GOT3 (cell line): ENCODE measurements at regions not wholly inside any gene's neighbourhood (a gene's known extent, or its start where the extent isn't known, plus 50 kb on each side); places are given as distances from the start of the nearest gene placed in this dataset.
"Not testable (repeated sequence)": the region's sequence is repeated elsewhere in the genome, so short reads cannot be mapped to it uniquely, and the experiment has no call there.

Source experiments
- DNase-seq: peaks from one replicate; lab custom pipeline; 2025; ENCODE audit warnings: mixed read lengths; lab: John Stamatoyannopoulos, UW

DNA sequence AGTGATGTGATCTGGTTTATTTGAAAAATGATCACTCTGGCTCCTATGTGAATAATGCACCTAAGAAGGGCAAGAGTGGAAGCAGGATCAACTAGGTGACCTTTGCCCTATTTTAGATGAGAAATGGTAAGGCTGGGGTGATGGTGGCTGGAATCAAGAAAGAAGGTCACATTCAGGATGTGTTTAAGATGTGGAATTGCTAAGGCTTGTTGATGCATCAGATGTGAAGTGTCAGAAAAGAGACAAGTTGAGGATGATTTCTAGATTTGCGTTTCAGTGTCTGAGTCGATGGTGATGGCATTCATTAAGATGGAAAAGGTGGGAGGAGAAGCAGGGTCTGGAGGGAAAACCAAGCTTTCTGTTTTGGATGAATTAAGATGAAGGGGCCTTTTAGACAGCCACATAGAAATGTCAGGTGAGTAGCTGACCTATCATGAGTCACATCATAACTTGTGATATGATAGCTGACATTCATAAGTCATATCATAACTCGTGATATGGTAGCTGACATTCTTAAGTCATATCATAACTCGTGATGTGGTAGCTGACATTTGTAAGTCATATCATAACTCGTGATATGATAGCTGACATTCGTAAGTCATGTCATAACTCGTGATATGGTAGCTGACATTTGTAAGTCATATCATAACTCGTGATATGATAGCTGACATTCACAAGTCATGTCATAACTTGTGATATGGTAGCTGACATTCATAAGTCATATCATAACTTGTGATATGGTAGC, 101.2 kb upstream of the SEC11C start:
- DNase-seq: no peak

DNA sequence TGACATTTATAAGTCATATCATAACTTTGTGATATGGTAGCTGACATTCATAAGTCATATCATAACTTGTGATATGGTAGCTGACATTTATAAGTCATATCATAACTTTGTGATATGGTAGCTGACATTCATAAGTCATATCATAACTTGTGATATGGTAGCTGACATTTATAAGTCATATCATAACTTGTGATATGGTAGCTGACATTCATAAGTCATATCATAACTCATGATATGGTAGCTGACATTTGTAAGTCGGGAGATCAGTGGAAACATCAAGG, 100.7 kb upstream of the SEC11C start:
- DNase-seq: not testable (repeated sequence)

DNA sequence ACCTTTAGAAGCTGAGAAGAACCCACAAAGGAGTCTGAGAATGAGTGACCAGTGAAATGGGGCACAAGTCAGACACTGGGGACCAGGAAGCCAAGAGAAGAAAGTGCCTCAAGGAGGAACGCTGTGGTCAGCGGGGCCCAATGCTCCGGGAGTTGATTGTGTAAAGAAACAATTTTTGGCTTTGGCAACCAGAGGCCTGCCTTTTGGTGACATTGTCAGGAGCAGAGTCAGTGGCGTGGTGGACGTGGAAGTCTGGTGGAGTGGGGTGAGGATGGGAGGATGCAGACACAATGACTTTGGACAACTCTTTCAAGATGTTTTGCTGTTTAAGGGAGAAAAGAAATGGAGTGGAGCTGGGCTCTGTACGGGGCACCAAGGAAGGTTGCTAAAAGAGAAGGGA, 100.2 kb upstream of the SEC11C start:
- DNase-seq: no peak

DNA sequence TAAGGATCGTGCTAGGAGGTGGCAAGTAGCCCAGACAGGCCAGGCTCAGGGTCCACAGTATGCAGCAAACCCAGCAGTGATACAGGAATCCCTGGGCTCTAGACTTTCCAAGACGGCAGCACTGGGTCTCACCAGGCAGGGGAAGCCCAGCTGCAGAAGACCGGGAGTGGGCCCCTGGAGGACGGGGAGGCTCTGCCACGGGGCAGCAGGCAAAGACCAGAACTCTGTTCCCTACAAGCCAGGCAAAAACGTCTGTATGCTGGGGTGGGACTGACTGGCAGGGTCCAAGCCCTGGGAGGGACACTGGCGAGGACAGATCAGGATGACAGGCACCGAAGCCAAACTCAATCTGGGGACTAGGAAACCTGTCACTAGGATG, 98.9 kb upstream of the SEC11C start:
- no peak for DNase-seq

DNA sequence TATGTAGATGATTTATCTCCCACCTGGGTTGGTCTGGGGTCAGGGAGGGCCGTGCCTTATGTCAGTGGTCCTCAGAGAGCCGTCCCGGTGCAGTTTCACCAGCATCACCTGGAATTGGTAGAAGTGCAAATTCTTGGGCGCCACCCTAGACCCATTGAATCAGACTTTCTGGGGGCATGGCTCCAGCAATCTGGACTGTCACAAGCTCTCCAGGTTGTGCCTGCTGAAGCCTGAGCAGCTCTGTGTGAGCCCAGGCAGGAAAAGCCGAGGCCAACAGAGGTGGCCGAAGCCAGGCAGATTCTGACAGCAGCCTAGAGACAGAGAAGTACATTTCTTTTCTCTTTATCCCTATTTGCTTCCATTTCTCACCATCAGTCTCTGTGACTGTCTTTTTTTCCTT, 98.4 kb upstream of the SEC11C start:
- no peak for DNase-seq

DNA sequence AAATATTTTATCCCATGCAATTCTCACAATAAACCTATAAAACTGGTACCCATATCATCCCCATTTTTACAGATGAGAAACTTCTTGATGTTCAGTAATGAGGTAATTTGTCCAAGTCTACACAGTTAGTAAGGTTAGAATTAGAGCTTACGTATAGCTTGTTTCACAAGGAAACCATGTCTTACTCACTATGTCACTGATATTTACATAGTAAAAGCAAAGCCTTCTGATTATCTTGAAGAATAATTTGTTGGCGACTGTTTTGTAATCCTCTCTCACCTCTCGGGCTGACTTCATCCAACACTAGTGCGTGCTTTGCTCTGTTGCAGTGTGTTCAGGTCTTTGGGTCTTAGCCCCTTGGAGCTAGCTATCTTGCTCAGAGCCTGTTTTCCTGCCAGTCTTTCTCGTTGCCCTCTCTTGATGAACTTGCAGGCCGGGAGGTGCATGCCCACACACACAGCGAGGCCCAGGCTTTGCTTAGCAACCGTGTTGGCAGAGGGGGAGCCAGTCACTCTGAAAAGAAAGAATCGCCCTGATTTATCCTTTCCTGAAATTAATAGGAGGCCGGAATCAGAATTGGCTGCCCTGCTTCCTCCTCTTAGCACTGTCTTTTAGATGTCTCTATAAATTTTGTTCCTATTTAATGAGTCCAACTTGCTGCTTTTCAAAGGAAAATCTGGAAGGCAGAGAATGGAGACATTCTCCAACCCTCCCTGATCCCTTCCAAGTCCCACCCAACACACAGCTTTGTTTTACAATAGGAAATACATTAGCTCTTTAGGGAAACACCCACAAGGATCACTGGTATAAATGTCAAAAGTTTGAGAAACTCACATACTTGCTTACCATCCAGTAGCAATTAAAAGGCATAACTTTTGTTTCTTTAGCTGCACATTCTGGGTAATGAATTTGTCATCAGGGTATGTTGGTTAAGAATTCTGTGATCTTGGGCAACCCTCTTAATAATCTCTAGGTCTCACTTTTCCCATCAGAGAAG, 97.6 kb upstream of the SEC11C start:
- no peak for DNase-seq

DNA sequence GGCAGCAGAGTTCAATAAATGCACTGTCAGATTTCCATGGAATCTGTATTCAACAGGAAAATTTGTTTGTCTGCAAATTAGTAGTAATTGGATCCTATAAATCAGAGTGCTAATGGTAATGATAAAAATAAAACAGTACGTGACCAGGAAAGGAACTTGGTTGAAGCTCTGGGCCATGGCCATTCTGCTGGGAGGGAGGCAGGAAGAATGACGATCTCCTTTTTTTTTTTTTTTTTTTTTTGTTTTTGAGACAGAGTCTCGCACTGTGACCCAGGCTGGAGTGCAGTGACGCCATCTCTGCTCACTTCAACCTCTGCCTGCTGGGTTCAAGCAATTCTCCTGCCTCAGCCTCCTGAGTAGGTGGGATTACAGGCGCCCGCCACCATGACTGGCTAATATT, 94.8 kb upstream of the SEC11C start:
- no peak for DNase-seq

DNA sequence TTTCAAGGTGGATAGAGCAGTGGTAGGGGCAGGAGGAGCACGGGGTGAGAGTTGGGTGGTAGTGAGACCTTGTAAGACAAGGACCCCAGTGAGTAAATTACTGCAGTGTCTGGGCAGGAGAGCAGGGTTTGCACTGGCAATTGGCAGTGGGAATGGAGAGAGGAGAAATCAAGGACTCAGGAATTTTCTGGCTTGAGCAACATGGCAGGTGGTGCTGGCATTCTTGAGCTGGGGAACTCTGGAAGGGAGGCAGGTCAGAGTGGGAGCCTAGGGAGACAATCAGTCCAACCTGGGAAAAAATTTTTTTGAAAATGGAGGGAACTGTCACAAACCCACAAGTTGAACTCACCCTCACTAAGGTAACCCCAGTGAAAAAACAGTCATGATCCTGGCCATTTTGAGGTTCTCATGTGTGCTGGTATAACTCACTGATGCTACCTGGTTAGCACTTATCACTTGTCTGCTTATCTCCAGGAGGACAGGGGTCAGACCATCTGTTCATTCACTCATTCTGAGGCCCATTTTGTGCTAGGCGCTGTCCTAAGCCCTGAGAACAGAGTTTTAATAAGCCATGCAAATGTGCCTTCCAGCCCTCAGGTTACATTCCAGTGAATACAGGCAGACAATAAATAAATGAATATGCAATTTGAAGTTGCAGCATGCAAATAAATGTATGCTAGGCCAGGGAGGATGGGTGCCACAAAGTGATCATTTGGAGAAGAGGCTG, 92.2 kb upstream of the SEC11C start:
- DNase-seq: no peak

DNA sequence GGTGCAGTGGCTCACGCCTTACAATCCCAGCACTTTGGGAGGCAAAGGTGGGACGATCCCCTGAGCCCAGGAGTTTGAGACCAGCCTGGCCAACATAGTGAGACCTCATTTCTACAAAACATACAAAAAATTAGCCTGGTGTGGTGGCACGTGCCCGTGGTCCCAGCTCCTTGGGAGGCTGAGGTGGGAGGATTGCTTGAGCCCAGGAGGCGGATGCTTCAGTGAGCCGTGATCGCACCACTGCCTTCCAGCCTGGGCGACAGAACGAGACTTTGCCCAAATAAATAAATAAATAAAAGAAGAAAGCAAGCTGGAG, 91.7 kb upstream of the SEC11C start:
- DNase-seq: no peak

DNA sequence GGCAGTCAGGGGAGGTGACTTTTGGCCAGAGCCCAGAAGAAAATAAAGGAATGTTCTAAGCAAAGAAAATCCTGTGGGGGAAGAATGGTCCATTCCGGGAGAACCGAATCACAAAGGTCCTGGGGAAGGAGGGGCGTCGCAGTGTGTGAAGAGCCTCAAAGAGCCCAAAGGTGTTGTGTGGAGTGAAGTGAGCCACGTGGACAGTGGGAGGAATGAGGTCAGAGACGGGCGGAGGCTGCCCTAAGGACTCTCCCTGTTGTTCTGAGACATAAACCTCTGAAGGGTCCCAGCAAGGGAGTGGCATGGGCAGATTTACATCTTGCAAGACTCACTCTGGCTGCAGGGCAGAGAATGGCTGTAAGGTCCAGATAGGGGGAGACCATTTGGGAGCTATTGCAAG, 91.3 kb upstream of the SEC11C start:
- no peak for DNase-seq

DNA sequence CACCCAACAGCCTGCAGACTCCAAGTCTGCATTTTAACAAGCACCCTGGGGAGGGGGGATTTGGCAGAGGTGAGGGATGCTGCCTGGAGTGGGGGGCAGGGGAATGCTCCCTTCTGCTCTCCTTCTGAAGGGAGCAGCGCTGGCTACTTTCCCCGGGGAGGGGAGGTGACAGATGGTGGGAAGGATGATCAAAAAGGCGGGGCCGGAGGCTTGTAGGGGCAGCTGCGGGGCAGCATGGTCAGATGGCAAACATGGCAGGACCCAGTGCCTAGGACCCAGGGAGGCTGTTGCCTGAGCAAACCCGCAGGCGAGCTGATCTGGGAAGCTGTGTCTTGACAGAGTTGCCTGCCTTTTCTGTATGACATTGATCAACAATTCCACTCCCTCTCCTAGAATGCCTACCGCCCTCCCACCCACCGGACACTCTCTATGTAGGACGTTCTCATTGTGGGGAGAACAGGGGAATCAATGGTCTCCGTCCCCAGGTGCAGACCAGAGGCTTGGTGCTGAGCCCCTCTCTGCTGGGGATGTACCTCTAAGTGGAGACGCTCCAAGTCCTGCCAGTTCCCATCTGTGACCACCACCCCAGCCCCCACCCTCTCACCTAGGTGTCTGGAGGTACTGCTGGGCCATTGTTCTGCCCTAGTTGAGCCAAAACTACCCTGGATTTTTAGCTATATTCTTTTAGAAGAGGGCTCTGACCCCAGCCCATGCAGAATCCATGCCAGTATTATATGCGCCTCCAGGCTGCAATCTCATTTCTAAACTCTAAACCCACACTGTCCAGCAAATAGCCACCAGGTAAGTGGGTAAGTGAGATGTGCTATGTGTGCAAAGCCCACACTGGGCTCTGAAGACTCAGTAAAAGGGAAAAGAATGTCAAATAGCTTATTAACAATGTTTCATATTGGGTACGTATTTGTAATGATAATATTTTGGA, 89.7 kb upstream of the SEC11C start:
- DNase-seq: no peak

DNA sequence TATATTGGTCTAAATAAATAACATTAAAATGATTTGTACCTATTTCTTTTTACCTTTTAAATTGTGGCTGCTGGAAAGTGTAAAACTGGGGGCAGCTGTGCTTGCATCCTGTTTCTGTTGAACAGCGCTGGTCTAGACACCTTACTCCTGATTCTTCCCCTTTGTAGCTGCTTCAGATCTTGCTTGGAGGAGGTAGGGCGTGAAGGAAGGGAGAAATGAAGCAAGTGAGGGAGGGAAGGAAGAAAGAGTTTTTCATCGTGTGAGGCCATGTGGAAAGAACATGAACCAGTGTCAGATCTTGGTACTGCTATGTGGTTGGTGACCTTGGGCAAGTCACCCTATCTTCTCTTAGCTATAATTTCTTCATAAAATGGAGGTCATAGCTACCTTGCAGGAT, 89.0 kb upstream of the SEC11C start:
- DNase-seq: no peak

DNA sequence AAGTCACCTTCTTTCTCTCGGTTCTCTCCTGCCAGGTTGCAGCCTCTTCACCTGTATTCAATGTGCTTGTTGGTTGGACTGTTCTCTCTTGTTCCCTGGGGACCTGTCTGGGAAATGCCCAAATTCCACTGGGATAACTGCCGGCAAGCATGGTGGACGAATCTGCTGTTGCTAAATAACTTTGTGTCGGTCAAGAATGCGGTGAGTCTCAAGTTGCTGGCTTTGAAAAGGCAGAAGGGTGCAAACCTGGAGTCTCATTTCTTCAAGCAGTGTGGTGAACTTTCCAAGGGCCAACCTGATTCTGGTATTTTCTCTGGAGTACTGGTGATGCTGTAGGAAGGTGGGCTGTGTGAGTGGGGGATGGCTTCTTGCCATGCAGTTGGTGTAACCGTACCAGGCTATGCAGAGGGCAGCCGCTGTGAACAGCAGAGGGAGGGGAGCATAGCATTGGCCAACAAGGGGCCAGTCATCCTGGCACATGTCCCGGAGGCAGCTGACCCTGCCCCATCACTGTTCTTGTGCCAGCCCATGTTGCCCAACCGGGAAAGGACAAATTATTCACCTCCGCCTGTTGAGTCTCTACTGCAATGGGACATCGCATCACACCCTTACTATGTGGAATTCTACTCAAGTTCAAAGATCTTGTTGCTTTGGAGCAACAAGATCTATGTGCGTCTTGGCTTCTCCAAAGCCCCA, 88.1 kb upstream of the SEC11C start:
- no peak for DNase-seq

DNA sequence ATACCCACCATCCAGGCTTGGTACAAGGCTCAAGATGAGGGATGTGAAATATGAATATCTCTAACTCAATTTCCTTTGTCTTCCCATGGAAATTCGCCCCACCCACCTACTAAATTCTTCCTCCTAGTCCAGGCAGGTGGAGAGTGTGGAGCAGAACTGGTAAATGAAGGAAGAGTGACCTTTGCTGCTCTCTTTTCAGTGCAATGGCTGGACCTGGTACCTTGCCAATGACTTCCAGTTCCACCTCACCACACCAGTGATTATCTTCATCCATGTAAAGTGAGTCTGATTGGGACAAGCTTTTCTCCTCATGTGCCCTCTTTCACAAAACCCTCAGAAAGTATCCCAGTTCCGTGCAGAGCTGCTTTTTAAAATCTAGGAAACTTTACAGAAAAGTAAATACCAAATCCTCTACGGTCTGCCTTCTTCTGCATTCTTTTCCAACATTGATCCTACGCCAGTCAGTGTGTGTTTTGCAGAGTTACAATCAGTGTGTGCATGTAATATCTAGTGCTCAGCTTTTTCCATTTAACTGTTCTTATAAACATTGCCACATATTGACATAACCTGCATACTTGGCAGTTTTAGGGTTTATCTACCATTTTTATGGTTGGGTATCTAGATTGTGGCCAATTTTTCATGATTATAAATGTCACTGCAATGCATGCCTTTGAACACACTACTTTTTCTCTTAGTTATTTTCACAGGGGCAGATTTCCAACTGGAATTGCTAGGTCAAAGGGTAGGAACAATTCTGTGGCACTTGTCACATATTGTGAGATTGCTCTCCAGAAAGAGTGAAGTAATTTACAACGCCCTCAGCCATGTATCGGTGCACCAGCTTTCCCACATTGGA, 86.5 kb upstream of the SEC11C start:
- no peak for DNase-seq

DNA sequence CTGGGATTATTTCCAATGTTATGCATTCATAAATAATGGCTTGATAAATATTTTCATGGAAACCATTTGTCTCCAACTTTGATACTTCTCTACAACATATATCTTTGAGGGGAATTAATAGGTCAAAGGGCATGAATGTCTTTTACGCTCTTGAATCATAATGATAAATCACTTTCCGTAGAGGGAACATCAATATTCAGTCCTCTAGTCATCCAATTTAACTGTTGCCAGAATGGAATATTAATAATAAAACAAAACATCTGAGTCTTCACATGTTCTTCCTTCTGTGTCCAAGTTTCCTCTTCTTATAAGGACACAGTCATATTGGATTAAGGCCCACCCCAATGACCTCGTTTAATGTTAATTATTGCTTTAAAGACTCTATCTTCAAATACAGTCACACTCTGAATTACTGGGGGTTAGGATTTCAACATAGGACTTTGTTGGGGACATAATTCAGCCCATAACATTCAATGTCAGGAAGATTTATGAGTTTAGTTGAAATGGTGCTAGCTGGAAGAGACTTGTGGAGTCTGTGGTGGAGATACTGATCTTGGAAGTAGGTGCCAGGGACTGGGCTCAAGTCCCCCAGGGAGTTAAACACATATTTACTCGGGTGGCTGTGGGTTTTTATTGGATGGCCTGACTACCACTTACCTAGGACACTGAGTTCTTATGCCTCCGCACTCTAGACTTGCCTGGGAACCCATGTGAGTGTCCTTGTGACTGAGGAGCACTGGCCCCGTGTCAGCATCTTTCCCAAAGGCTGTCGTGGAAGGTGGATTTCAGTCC, 85.0 kb upstream of the SEC11C start:
- no peak for DNase-seq

DNA sequence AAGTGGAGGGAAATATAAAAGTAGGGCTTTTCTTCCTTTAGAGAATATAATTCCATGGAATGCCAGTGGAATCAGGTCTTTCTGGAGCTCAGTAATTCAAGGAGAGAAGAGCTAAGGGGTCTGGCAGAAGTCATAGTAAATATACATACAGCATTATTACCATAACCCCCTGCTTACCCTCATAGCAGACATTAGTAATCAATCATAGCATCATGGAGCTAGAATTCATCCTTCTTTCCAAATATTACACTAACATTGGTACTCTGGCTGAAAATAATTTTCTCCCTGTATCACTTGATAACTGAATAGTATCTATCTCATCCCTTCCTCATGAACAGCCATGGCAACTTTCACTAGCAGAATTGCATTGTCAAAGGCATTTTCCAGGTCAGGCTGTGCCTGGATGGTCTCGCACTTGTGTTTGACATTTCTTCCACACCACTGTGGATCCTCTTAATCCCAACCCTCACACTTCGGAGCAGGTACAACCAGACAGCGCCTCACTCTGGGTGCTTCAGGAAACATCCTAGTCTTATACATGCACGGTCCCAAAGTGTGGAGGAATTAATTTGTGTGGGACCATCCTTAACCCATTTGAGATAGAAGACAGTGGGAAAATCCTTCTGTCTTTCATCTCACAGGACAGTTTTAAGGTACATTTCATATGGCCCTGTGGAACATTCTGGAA, 84.2 kb upstream of the SEC11C start:
- DNase-seq: no peak

DNA sequence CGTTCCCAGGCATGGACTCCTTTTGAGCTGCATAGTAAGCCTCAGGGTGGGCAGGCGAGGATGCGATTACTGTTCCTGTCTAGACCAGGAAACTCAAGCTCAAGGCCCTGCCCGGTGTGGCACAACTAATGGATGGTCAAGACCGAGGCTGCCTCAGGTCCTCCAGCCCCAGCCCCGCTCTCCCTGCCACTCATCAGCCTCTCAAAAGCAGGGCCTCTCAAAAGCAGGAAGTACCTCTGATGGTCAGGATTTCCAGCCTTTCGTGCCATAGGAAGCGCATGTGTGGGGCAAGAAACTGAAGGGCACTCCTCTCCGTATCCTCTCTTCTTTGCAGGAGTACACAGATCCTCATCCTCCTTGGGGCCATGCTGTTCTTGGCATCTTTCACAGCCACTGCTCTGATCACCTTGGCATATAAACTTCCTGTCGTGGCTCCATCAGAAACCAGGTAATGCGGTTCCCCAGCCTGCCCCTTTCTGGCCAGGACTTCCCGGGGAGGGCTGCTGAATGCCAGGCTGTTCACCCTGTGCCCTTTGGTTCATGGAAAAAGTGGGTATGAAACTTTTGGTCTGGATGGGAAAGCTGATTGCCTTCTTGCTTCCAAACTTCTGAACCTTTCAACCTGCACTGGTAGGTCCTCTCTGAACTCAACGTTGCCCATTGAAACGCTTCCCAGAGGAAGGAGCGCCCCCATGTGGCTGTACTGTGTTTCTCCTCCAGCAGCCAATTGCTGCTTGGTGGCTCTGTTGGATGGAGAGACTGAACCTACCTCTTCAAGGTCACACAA, 82.8 kb upstream of the SEC11C start:
- no peak for DNase-seq

DNA sequence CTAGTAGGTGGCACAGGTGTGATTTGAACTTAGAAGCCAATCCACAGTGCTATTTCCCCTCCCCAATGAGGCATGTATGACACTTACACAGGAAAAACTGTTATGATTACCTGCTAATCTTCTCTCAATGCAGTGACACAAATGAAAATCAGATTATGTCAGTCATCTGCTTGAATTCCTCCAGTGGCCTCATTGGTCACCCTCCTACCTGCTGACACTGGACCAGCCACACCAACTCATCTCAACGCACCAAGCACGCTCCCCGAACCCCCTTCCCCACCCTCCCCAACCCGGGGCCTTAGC, 82.2 kb upstream of the SEC11C start:
- DNase-seq: no peak
